ENCODE measurements at regions not wholly inside any gene's neighbourhood (a gene's known extent, or its start where the extent isn't known, plus 50 kb on each side); places are given as distances from the start of the nearest gene placed in this dataset.

DNA sequence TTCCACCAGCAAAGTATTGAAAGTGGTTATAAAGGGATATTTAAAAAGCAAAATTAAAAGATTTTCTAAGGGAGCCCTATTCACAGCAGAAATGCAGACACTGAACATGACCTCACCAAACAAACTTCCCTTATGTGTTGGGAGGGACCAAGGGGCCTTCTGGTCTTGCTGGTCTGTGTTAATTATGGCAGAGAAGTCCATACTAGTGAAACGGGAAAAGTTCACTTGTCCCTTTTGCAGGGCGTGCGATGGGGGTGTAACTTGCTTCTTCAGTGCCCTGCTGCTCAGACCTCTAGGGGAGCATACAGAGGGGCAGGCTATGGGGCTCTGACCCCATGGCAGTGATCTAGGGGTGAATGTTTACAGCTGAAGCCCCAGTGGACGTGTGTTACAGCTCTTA lies 53.0 kb upstream of the ZNF337 start:
- H4K20me1 ChIP-seq (ENCODE audit: insufficient read depth) = no peaks in the 10 kb centered on the region
- H3K36me3 ChIP-seq (ENCODE audit: insufficient read depth, low read length) = no peaks in the 10 kb centered on the region
- H3K9me3 ChIP-seq (ENCODE audit: low read length) = no peaks in the 10 kb centered on the region
- H3K79me2 ChIP-seq (replicated peaks; ENCODE audit: insufficient read depth, low read length) = no peaks in the 10 kb centered on the region
- H3K27me3 ChIP-seq (ENCODE audit: insufficient read depth, low read depth, low read length) = no peaks in the 10 kb centered on the region
- no peak overlapping the region for H3K4me3 ChIP-seq (ENCODE audit: low read length)
- no peak overlapping the region for H3K9ac ChIP-seq (ENCODE audit: low read length)
- H2AFZ ChIP-seq (ENCODE audit: low read depth, low read length) = no peak overlapping the region
- H3K27ac ChIP-seq (ENCODE audit: low read length) = no peak overlapping the region
- H3K4me2 ChIP-seq (ENCODE audit: low read length) = no peak overlapping the region
- no peaks in the 10 kb centered on the region for H3F3A ChIP-seq (ENCODE audit: insufficient read depth, low read length, poor library complexity, severe bottlenecking)
- no peaks in the 10 kb centered on the region for H3K9me2 ChIP-seq (ENCODE audit: insufficient read depth, low read length)
- TF ChIP-seq EP300 (conservative IDR thresholded peaks at IDR 0.05; ENCODE audit: poor library complexity, severe bottlenecking) (no peak), RAD21 (conservative IDR thresholded peaks at IDR 0.05) (no peak), SMC3 (conservative IDR thresholded peaks at IDR 0.05; ENCODE audit: poor library complexity) (no peak), POLR2AphosphoS5 (IDR thresholded peaks at IDR 0.05) (no peak), EZH2 (IDR thresholded peaks at IDR 0.05; ENCODE audit: borderline replicate concordance, insufficient read depth, low read length, poor library complexity, severe bottlenecking) (no peak), MXI1 (conservative IDR thresholded peaks at IDR 0.05; ENCODE audit: poor library complexity, severe bottlenecking) (no peak)
- TF ChIP-seq, protein P1, sequence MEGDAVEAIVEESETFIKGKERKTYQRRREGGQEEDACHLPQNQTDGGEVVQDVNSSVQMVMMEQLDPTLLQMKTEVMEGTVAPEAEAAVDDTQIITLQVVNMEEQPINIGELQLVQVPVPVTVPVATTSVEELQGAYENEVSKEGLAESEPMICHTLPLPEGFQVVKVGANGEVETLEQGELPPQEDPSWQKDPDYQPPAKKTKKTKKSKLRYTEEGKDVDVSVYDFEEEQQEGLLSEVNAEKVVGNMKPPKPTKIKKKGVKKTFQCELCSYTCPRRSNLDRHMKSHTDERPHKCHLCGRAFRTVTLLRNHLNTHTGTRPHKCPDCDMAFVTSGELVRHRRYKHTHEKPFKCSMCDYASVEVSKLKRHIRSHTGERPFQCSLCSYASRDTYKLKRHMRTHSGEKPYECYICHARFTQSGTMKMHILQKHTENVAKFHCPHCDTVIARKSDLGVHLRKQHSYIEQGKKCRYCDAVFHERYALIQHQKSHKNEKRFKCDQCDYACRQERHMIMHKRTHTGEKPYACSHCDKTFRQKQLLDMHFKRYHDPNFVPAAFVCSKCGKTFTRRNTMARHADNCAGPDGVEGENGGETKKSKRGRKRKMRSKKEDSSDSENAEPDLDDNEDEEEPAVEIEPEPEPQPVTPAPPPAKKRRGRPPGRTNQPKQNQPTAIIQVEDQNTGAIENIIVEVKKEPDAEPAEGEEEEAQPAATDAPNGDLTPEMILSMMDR (IDR thresholded peaks at IDR 0.05; ENCODE audit: poor library complexity, severe bottlenecking) = no peak

Small RNA genes in the stretch of these regions (small RNA-seq; reads per million reads assigned to genes)
- gene CFTRP1 = 0 reads per million in 3 experiments
